ENCODE measurements at regions not wholly inside any gene's neighbourhood (a gene's known extent, or its start where the extent isn't known, plus 50 kb on each side); places are given as distances from the start of the nearest gene placed in this dataset.

- no peak for DNase-seq
Measured at GRCh38 chr4:107388736-107389274, 331.2 kb downstream of the PAPSS1 start.

GRCh38 chr4:107380836-107381438 lies 339.1 kb downstream of the PAPSS1 start:
- Histone ChIP-seq H3K27ac (no peak overlapping the region), H3K4me1 (no peaks in the 10 kb centered on the region), H3K27me3 (replicated peaks in 1 of 7) (no peaks in the 10 kb centered on the region), H3K9me3 (peaks cover 0 to 6% (median 0%) of the 10 kb centered on the region in 8 donors), H3K36me3 (no peaks in the 10 kb centered on the region), H3K4me3 (no peak overlapping the region)
- intact Hi-C loops (cut with DNase I; ENCODE audit: low total_unique reads): no loop called here
- TF ChIP-seq POLR2AphosphoS5 (IDR thresholded peaks at IDR 0.05) (no peak), CTCF (IDR thresholded peaks at IDR 0.05 in 8 of 11, conservative IDR thresholded peaks at IDR 0.05 in 3 of 11) (no peak), POLR2A (IDR thresholded peaks at IDR 0.05) (no peak)
- WGBS, 5 donors: 85 to 93% (median 87%) methylated on average over 19 to 20 of the region's 20 CpGs
- no peak for DNase-seq

More at GRCh38 chr4:107388736-107389274, 331.2 kb downstream of the PAPSS1 start:
- H3K36me3 ChIP-seq: no peaks in the 10 kb centered on the region
- no peak overlapping the region for H3K4me3 ChIP-seq
- intact Hi-C loops (cut with DNase I; ENCODE audit: low total_unique reads): no loop called here
- H3K4me1 ChIP-seq: no peaks in the 10 kb centered on the region
- H3K27ac ChIP-seq: no peak overlapping the region
- TF ChIP-seq POLR2AphosphoS5 (IDR thresholded peaks at IDR 0.05): no peak
- TF ChIP-seq POLR2A (IDR thresholded peaks at IDR 0.05): no peak
- no peak for TF ChIP-seq CTCF (IDR thresholded peaks at IDR 0.05 in 8 of 11, conservative IDR thresholded peaks at IDR 0.05 in 3 of 11)
- WGBS, 5 donors: 49 to 78% (median 53%) methylated on average over 3 of the region's 3 CpGs
- no peaks in the 10 kb centered on the region for H3K9me3 ChIP-seq
- H3K27me3 ChIP-seq (replicated peaks in 1 of 7): no peaks in the 10 kb centered on the region

GRCh38 chr4:107380190-107380589 lies 339.8 kb downstream of the PAPSS1 start:
- no peak overlapping the region for H3K4me3 ChIP-seq
- H3K9me3 ChIP-seq: peaks cover 0 to 6% (median 0%) of the 10 kb centered on the region in 8 donors
- intact Hi-C loops (cut with DNase I; ENCODE audit: low total_unique reads): no loop called here
- H3K27me3 ChIP-seq (replicated peaks in 1 of 7): no peaks in the 10 kb centered on the region
- H3K27ac ChIP-seq: no peak overlapping the region
- TF ChIP-seq POLR2A (IDR thresholded peaks at IDR 0.05) (no peak), CTCF (IDR thresholded peaks at IDR 0.05 in 8 of 11, conservative IDR thresholded peaks at IDR 0.05 in 3 of 11) (no peak), POLR2AphosphoS5 (IDR thresholded peaks at IDR 0.05) (no peak)
- no peaks in the 10 kb centered on the region for H3K36me3 ChIP-seq
- H3K4me1 ChIP-seq: no peaks in the 10 kb centered on the region
- DNase-seq: no peak
- 85 to 92% (median 90%) methylated on average over 4 of the region's 4 CpGs for WGBS, 5 donors

GRCh38 chr4:107379054-107379869 lies 340.8 kb downstream of the PAPSS1 start:
- no peaks in the 10 kb centered on the region for H3K4me1 ChIP-seq
- H3K36me3 ChIP-seq: no peaks in the 10 kb centered on the region
- H3K4me3 ChIP-seq: no peak overlapping the region
- no peak for TF ChIP-seq CTCF (IDR thresholded peaks at IDR 0.05 in 8 of 11, conservative IDR thresholded peaks at IDR 0.05 in 3 of 11)
- no peak for TF ChIP-seq POLR2AphosphoS5 (IDR thresholded peaks at IDR 0.05)
- no peak for TF ChIP-seq POLR2A (IDR thresholded peaks at IDR 0.05)
- DNase-seq: no peak
- no peak overlapping the region for H3K27ac ChIP-seq
- H3K9me3 ChIP-seq: peaks cover 0 to 6% (median 0%) of the 10 kb centered on the region in 8 donors
- intact Hi-C loops (cut with DNase I; ENCODE audit: low total_unique reads): no loop called here
- H3K27me3 ChIP-seq (replicated peaks in 1 of 7): no peaks in the 10 kb centered on the region
- WGBS, 5 donors: 66 to 84% (median 76%) methylated on average over 5 of the region's 5 CpGs
